GM19372 (cell line): ENCODE measurements at regions not wholly inside any gene's neighbourhood (a gene's known extent, or its start where the extent isn't known, plus 50 kb on each side); places are given as distances from the start of the nearest gene placed in this dataset.
"Not testable (repeated sequence)": the region's sequence is repeated elsewhere in the genome, so short reads cannot be mapped to it uniquely, and the experiment has no call there.

Source experiments
- ATAC-seq: cut with Tn5 transposase; IDR thresholded peaks from one replicate; pipeline ENCODE4 v1.9.1; 2021; ENCODE audit warnings: mild to moderate bottlenecking, low read depth, moderate library complexity; ENCODE audit not compliant: unreplicated experiment

- ATAC-seq: no peak
These were observed 349.4 kb upstream of the NCAM1 start for GRCh38 chr11:112611771-112612170.

GRCh38 chr11:112612250-112612849 is 348.9 kb upstream of the NCAM1 start:
- ATAC-seq: no peak

- no peak for ATAC-seq
These were observed 347.9 kb upstream of the NCAM1 start for GRCh38 chr11:112613051-112613972.

DNA sequence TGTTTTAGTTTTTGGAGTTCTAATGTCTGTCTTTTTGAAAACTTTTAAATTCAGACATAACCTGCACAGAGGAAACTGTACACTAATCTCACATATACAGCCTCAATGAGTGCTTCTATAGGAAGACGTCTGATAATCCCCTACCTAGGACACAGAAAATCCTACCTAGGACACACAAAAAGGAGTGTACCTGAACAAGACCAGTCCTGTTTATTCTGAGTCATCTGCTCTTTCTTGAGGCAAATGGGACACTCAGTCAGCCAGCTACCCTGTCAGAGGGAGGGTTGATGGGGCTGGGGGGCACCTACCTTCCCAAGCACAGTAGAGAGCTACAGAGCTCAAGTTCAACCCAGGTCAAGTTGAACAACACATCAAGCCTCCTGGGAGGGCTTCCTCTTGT is 346.6 kb upstream of the NCAM1 start:
- no peak for ATAC-seq

DNA sequence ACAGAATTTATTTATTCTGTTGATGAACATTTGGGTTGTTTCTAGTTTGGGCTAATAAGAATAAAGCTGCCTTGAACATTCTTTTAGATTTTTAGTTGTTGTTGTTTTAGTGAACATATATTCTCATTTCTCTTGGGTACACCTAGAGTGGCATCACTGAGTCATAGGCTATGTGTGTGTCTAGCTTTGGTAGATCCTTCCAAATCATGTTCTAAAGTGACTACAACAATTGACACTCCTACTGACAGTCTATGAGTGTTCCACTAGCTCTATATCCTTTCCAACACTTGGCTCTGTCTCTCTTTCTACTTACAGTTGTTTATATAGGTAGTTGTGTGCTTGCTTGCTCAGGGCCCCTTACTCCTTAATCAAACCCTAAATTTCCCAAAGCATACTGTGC is 346.0 kb upstream of the NCAM1 start:
- no peak for ATAC-seq

DNA sequence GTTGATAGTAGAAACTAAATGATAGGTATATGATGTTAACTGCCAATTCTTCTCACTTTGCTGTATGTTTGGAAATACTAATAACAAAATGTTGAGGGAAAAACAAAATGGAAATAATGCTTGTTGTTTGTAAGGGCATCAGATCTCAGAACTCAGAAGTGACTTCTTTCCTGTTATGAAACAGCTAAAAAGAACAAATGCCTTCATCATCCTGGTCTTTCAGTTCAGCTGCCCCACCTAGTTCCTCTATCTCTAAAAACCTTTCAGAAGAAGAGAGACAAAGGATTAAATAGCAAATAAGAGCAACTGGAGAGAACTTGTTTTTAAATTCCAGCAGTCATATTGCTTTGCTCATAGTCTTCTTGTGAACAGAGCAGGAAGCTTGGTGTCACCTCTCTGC is 345.3 kb upstream of the NCAM1 start:
- ATAC-seq: no peak

DNA sequence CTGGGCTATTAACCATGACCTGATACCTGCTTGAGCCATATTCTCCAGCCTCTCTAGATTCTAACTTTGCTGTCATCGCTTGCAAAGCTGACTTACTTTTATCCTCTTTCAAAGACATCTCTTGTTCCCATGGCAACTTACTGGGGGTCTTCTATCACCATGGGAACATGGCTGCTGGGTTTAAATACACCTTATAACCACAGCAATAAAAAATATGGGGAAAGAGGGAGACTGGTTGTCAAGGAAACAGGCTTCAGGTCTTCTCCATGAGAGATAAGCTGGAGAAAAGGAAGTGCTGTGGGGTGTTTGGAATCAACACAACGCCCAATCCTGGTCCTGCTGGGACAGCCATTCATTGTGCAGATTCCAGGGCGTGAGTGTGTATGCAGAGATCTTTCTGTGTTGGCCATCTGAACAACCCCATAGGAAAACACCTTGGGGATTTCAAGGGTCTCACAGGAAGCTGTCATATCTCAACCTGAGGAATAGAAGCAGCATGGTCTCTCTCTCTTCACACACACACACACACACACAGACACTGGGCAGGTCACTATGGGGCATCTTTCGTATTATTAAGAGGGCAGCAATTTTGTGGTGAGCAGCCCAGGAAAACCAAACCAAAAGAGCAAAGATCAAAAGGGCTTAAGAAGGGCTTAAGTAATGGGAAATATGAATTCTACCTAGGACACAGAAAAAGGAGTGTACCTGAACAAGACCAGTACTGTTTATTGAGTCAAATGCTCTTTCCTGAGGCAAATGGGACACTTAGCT is 344.7 kb upstream of the NCAM1 start:
- ATAC-seq: no peak

- ATAC-seq: no peak
These were observed 344.2 kb upstream of the NCAM1 start for GRCh38 chr11:112617098-112617425.

GRCh38 chr11:112617977-112618826 is 343.0 kb upstream of the NCAM1 start:
- ATAC-seq: no peak

GRCh38 chr11:112619106-112619505 is 342.1 kb upstream of the NCAM1 start:
- no peak for ATAC-seq

DNA sequence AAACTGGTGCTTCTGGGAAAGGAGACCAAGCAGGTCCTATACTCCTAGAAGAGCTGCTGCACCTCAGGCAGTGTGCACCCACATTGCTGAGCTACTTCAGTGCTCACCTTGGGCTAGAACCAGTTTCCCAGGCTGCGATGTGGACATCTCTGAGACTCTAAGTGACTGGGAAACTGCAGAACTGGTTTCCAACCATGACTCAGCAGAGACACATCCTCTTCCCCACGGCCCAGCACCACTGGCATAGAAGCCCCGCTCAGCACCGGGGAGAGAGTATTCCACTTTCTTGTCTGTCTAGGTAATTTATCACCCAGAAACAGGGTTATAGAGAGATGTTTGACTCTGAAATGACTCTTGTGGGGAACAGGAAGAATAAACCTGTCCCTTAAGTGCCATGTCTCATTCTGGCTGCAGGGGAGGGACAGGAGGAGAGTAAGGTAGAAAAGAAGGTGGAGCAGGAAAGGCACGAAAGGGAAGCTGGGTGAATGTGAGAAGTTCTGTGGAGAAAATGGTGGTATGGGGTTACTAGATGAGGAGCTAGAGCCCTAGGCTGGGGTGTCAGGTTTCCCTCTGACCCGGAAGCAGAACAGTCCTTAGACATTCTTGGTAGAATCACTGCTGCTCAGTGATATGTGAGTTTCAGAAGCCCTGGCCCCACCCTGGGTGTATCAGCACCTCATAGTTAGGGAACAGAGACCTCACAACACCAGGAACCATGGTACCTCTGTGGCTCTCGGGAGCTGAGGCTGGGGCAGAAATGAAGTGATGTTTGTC is 340.4 kb upstream of the NCAM1 start:
- no peak for ATAC-seq

GRCh38 chr11:112623057-112623456 is 338.2 kb upstream of the NCAM1 start:
- ATAC-seq: no peak

DNA sequence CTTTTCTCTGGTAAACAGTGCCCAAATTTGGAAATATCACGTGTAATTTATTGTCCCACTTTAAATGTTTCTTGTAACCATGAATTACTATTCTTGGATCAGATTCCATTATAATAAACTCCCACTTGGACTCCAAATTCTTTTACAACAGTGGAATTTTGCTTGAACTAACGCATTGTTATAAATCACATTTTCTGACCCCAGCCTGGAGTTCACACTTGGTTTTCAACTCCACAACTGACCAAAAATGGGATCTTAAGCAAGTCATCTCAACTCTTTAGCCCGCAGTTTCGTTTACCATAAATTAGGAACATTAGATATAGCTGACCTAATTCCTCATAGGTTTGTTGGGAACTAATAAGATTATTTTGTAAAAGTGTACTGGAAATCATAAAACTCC is 336.8 kb upstream of the NCAM1 start:
- ATAC-seq: no peak

DNA sequence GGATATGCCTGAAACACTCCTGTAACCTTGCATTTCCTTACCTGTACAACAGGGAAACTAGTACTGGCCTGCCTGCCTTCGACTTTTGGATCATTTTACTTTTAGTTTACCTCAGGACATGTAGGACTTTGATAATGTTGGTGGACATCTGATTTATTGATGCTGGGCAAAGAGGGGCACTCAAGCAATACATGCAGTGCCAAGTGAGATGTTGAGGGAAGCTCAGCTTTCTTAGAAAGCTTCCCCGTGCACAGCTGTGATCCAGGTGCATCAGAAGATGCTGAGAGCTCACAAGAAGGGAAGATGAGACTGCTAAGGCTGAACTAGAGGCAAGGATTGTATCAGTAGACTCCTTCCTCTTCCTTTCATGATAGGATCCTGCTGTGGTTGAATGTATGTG is 336.2 kb upstream of the NCAM1 start:
- not testable (repeated sequence) for ATAC-seq

- ATAC-seq: no peak
These were observed 335.4 kb upstream of the NCAM1 start for GRCh38 chr11:112625814-112626213.

- no peak for ATAC-seq
These were observed 334.5 kb upstream of the NCAM1 start for GRCh38 chr11:112626731-112627130.

- ATAC-seq: peak; percentile 56
These were observed 333.6 kb upstream of the NCAM1 start for GRCh38 chr11:112627588-112628045.

DNA sequence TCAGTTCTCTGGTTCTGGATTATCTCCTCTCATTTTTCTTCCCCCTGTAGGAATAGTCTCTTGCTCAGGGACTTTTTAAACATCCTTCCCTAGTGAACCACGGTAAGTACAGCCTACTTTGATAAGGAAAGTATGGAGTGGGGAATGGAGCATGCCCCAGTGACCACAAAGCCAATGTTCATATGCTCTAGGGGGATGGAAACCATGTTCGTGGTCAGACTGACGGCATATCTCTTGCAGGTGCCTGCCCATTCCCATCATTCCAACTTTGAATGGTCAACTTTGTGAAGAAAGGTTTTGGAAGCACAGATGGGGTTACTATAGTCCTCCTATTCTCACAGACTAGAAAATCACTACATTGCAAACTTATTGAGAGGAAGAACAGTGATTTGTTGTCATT is 332.5 kb upstream of the NCAM1 start:
- no peak for ATAC-seq

DNA sequence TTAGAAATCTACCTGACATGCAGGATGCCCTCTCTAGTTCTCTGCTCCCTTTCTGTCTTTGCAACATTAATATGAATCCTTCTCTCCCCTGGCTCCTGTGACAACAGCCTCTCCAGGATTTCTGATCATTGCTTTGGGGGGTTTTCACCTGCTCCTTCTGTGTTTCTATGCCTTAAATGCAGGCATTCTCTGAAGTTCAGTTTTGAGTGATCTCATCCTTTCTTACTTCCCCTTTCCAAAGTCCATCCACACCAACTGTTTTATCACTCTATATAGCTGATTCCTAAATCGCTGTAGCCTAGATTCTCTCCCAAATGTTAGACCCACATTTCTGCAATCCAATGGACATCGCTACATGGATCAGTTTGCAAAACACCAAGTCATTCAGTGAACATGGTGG is 330.7 kb upstream of the NCAM1 start:
- ATAC-seq: no peak

- no peak for ATAC-seq
These were observed 329.9 kb upstream of the NCAM1 start for GRCh38 chr11:112631333-112631732.
